ENCODE measurements at regions not wholly inside any gene's neighbourhood (a gene's known extent, or its start where the extent isn't known, plus 50 kb on each side); places are given as distances from the start of the nearest gene placed in this dataset.

DNA sequence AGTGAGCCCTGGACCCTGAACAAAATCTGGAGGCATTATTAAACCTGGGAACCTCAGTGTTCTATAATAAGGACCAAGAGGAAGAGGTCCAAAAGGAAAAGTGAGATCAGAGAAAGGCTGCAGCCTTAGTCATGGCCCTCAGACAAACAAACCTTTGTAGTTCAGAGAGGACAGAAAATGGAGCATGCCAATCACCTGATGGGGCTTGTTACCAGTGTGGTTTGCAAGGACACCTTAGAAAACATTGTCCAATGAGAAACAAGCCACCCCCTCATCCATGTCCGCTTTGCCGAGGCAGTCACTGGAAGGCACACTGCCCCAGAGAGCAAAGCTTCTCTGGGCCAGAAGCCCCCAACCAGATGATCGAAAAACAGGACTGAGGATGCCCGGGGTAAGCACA lies 254.8 kb downstream of the CDH10 start:
- Histone ChIP-seq H3K27me3 (no peaks in the 10 kb centered on the region), H3K36me3 (ENCODE audit: low read depth, missing control alignments) (no peaks in the 10 kb centered on the region), H3K4me3 (no peak overlapping the region), H3K4me1 (no peaks in the 10 kb centered on the region), H3K9me3 (no peaks in the 10 kb centered on the region), H3K27ac (no peak overlapping the region)
- DNase-seq = no peak
- TF ChIP-seq CTCF (IDR thresholded peaks at IDR 0.05) = no peak
- TF ChIP-seq POLR2A (IDR thresholded peaks at IDR 0.05) = no peak
- intact Hi-C loops (cut with DNase I; ENCODE audit: low total_unique reads) = no loop called here
- 87 to 88% methylated on average over 4 of the region's 4 CpGs for WGBS, 2 donors

GRCh38 chr5:24391816-24392215 lies 253.0 kb downstream of the CDH10 start:
- no peaks in the 10 kb centered on the region for H3K36me3 ChIP-seq (ENCODE audit: low read depth, missing control alignments)
- no peak overlapping the region for H3K4me3 ChIP-seq
- no peak overlapping the region for H3K27ac ChIP-seq
- 78 to 88% methylated on average over 7 of the region's 7 CpGs for WGBS, 2 donors
- H3K4me1 ChIP-seq = no peaks in the 10 kb centered on the region
- intact Hi-C loops (cut with DNase I; ENCODE audit: low total_unique reads) = no loop called here
- TF ChIP-seq POLR2A (IDR thresholded peaks at IDR 0.05) = no peak
- no peak for TF ChIP-seq CTCF (IDR thresholded peaks at IDR 0.05)
- DNase-seq = no peak
- no peaks in the 10 kb centered on the region for H3K9me3 ChIP-seq
- no peaks in the 10 kb centered on the region for H3K27me3 ChIP-seq

GRCh38 chr5:24397601-24398000 lies 247.2 kb downstream of the CDH10 start:
- Histone ChIP-seq H3K9me3 (no peaks in the 10 kb centered on the region), H3K27ac (no peak overlapping the region), H3K27me3 (no peaks in the 10 kb centered on the region), H3K36me3 (ENCODE audit: low read depth, missing control alignments) (no peaks in the 10 kb centered on the region), H3K4me3 (no peak overlapping the region), H3K4me1 (no peaks in the 10 kb centered on the region)
- TF ChIP-seq CTCF (IDR thresholded peaks at IDR 0.05) (no peak), POLR2A (IDR thresholded peaks at IDR 0.05) (no peak)
- intact Hi-C loops (cut with DNase I; ENCODE audit: low total_unique reads) = no loop called here
- 84 to 91% methylated on average over 6 of the region's 6 CpGs for WGBS, 2 donors
- no peak for DNase-seq

DNA sequence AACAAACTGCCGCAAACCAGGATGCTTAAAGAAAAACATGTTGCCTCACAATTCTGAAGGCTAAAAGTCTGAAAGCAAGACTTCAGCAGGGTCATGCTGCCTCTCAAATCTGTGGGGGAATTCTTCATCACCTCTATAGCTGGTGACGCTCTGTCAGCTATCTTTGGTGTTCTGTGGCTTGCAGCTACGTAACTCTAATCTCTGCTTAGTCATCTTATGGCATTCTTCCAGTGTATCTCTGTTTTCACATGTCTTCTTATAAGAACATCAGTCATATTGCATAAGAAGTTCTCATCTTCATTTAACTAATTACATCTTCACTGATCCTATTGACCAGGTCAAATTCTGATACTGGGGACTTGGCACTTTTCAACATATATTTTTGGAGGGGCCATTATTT lies 243.0 kb downstream of the CDH10 start:
- Histone ChIP-seq H3K27ac (no peak overlapping the region), H3K4me3 (no peak overlapping the region), H3K36me3 (ENCODE audit: low read depth, missing control alignments) (no peaks in the 10 kb centered on the region), H3K9me3 (no peaks in the 10 kb centered on the region), H3K27me3 (no peaks in the 10 kb centered on the region), H3K4me1 (no peaks in the 10 kb centered on the region)
- intact Hi-C loops (cut with DNase I; ENCODE audit: low total_unique reads) = no loop called here
- TF ChIP-seq POLR2A (IDR thresholded peaks at IDR 0.05) (no peak), CTCF (IDR thresholded peaks at IDR 0.05) (no peak)
- WGBS, 2 donors = 54 to 57% methylated on average over 3 of the region's 3 CpGs
- DNase-seq = no peak

- intact Hi-C loops (cut with DNase I; ENCODE audit: low total_unique reads) = no loop called here
- TF ChIP-seq CTCF (IDR thresholded peaks at IDR 0.05) (no peak), POLR2A (IDR thresholded peaks at IDR 0.05) (no peak)
Observed at GRCh38 chr5:24407466-24407865, 237.3 kb downstream of the CDH10 start.

More at GRCh38 chr5:24407466-24407865, 237.3 kb downstream of the CDH10 start:
- H3K27ac ChIP-seq = no peak overlapping the region
- no peak overlapping the region for H3K4me3 ChIP-seq
- H3K27me3 ChIP-seq = no peaks in the 10 kb centered on the region
- DNase-seq = no peak
- no peaks in the 10 kb centered on the region for H3K36me3 ChIP-seq (ENCODE audit: low read depth, missing control alignments)
- 54 to 56% methylated on average over 3 of the region's 3 CpGs for WGBS, 2 donors
- no peaks in the 10 kb centered on the region for H3K4me1 ChIP-seq
- H3K9me3 ChIP-seq = no peaks in the 10 kb centered on the region
